ENCODE measurements at regions not wholly inside any gene's neighbourhood (a gene's known extent, or its start where the extent isn't known, plus 50 kb on each side); places are given as distances from the start of the nearest gene placed in this dataset.

DNA sequence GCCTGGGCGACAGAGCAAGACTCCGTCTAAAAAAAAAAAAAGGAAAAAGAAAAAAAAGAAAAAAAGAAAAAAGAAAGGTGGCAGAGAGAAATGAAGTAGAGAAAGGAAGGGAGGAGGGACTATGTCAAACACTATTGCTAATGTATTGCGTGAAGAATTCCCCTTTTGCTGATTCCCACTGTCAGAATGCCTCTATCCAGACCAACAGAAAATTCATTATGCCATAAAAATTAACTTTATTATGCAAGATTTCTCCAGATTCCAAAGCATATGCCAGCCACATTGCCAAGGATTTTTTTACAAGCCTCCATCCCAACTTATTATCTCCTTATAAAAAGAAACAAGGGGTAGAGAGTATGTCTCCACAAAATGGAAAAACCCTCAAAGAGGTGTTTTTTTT is 209.3 kb downstream of the MTERF1 start:
- H3K27me3 ChIP-seq (ENCODE audit: insufficient read depth, low read length): no peaks in the 10 kb centered on the region; the same call in 1 of the 2 replicates
- no peak overlapping the region for H3K27ac ChIP-seq (ENCODE audit: low read depth, low read length, poor library complexity, severe bottlenecking)
- no peaks in the 10 kb centered on the region for H4K20me1 ChIP-seq (ENCODE audit: insufficient read depth, low read length)
- H3K79me2 ChIP-seq (ENCODE audit: insufficient read depth, low read length): no peaks in the 10 kb centered on the region
- H3K4me2 ChIP-seq (ENCODE audit: low read length): no peak overlapping the region
- H3K9me2 ChIP-seq (ENCODE audit: low read depth, low read length): no peaks in the 10 kb centered on the region
- no peak overlapping the region for H2AFZ ChIP-seq (ENCODE audit: low read length)
- no peaks in the 10 kb centered on the region for H3K4me1 ChIP-seq (ENCODE audit: insufficient read depth, low read length, severe bottlenecking)
- TF ChIP-seq, protein P1, sequence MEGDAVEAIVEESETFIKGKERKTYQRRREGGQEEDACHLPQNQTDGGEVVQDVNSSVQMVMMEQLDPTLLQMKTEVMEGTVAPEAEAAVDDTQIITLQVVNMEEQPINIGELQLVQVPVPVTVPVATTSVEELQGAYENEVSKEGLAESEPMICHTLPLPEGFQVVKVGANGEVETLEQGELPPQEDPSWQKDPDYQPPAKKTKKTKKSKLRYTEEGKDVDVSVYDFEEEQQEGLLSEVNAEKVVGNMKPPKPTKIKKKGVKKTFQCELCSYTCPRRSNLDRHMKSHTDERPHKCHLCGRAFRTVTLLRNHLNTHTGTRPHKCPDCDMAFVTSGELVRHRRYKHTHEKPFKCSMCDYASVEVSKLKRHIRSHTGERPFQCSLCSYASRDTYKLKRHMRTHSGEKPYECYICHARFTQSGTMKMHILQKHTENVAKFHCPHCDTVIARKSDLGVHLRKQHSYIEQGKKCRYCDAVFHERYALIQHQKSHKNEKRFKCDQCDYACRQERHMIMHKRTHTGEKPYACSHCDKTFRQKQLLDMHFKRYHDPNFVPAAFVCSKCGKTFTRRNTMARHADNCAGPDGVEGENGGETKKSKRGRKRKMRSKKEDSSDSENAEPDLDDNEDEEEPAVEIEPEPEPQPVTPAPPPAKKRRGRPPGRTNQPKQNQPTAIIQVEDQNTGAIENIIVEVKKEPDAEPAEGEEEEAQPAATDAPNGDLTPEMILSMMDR (IDR thresholded peaks at IDR 0.05; ENCODE audit: low read length): no peak
- no peak for TF ChIP-seq EZH2 (IDR thresholded peaks at IDR 0.05; ENCODE audit: borderline replicate concordance, low read length)
- H3K9ac ChIP-seq (ENCODE audit: low read length): no peak overlapping the region
- no peak overlapping the region for H3K4me3 ChIP-seq (ENCODE audit: low read depth, low read length, poor library complexity, severe bottlenecking)
- H3F3A ChIP-seq (ENCODE audit: insufficient read depth, low read length): no peaks in the 10 kb centered on the region
- no peaks in the 10 kb centered on the region for H3K9me3 ChIP-seq (ENCODE audit: low read length)
- no peaks in the 10 kb centered on the region for H3K36me3 ChIP-seq (ENCODE audit: insufficient read depth, low read length)

- no peaks in the 10 kb centered on the region for H3K36me3 ChIP-seq (ENCODE audit: insufficient read depth, low read length)
- no peaks in the 10 kb centered on the region; the same call in 1 of the 2 replicates for H3K27me3 ChIP-seq (ENCODE audit: insufficient read depth, low read length)
- no peaks in the 10 kb centered on the region for H3K4me1 ChIP-seq (ENCODE audit: insufficient read depth, low read length, severe bottlenecking)
- no peak overlapping the region for H2AFZ ChIP-seq (ENCODE audit: low read length)
- no peak overlapping the region for H3K4me3 ChIP-seq (ENCODE audit: low read depth, low read length, poor library complexity, severe bottlenecking)
- H3K4me2 ChIP-seq (ENCODE audit: low read length): no peak overlapping the region
- TF ChIP-seq, protein P1 (IDR thresholded peaks at IDR 0.05; ENCODE audit: low read length): no peak
- H3K9ac ChIP-seq (ENCODE audit: low read length): no peak overlapping the region
- H3F3A ChIP-seq (ENCODE audit: insufficient read depth, low read length): no peaks in the 10 kb centered on the region
- no peaks in the 10 kb centered on the region for H4K20me1 ChIP-seq (ENCODE audit: insufficient read depth, low read length)
- H3K9me3 ChIP-seq (ENCODE audit: low read length): 0 out of 2 replicates have a peak, but pooled peaks cover 2% of the 10 kb centered on the region
- H3K79me2 ChIP-seq (ENCODE audit: insufficient read depth, low read length): no peaks in the 10 kb centered on the region
- H3K9me2 ChIP-seq (ENCODE audit: low read depth, low read length): no peaks in the 10 kb centered on the region
- no peak overlapping the region for H3K27ac ChIP-seq (ENCODE audit: low read depth, low read length, poor library complexity, severe bottlenecking)
Measured at GRCh38 chr7:91674470-91674869, 206.0 kb downstream of the MTERF1 start.

GRCh38 chr7:91681718-91682117 is 198.8 kb downstream of the MTERF1 start:
- no peaks in the 10 kb centered on the region for H3F3A ChIP-seq (ENCODE audit: insufficient read depth, low read length)
- no peak overlapping the region for H2AFZ ChIP-seq (ENCODE audit: low read length)
- no peaks in the 10 kb centered on the region for H3K79me2 ChIP-seq (ENCODE audit: insufficient read depth, low read length)
- H3K4me2 ChIP-seq (ENCODE audit: low read length): no peak overlapping the region
- no peaks in the 10 kb centered on the region for H3K4me1 ChIP-seq (ENCODE audit: insufficient read depth, low read length, severe bottlenecking)
- H3K4me3 ChIP-seq (ENCODE audit: low read depth, low read length, poor library complexity, severe bottlenecking): no peak overlapping the region
- TF ChIP-seq, protein P1 (IDR thresholded peaks at IDR 0.05; ENCODE audit: low read length): no peak
- no peak for TF ChIP-seq EZH2 (IDR thresholded peaks at IDR 0.05; ENCODE audit: borderline replicate concordance, low read length)
- H3K36me3 ChIP-seq (ENCODE audit: insufficient read depth, low read length): no peaks in the 10 kb centered on the region
- H3K9me3 ChIP-seq (ENCODE audit: low read length): 0 out of 2 replicates have a peak, but pooled peaks cover 10% of the 10 kb centered on the region
- no peaks in the 10 kb centered on the region; the same call in 1 of the 2 replicates for H3K9me2 ChIP-seq (ENCODE audit: low read depth, low read length)
- H3K9ac ChIP-seq (ENCODE audit: low read length): no peak overlapping the region
- H3K27ac ChIP-seq (ENCODE audit: low read depth, low read length, poor library complexity, severe bottlenecking): no peak overlapping the region
- H4K20me1 ChIP-seq (ENCODE audit: insufficient read depth, low read length): no peaks in the 10 kb centered on the region
- H3K27me3 ChIP-seq (ENCODE audit: insufficient read depth, low read length): no peaks in the 10 kb centered on the region

All from OCI-LY1 (cell line).